ENCODE measurements at regions not wholly inside any gene's neighbourhood (a gene's known extent, or its start where the extent isn't known, plus 50 kb on each side); places are given as distances from the start of the nearest gene placed in this dataset.

DNA sequence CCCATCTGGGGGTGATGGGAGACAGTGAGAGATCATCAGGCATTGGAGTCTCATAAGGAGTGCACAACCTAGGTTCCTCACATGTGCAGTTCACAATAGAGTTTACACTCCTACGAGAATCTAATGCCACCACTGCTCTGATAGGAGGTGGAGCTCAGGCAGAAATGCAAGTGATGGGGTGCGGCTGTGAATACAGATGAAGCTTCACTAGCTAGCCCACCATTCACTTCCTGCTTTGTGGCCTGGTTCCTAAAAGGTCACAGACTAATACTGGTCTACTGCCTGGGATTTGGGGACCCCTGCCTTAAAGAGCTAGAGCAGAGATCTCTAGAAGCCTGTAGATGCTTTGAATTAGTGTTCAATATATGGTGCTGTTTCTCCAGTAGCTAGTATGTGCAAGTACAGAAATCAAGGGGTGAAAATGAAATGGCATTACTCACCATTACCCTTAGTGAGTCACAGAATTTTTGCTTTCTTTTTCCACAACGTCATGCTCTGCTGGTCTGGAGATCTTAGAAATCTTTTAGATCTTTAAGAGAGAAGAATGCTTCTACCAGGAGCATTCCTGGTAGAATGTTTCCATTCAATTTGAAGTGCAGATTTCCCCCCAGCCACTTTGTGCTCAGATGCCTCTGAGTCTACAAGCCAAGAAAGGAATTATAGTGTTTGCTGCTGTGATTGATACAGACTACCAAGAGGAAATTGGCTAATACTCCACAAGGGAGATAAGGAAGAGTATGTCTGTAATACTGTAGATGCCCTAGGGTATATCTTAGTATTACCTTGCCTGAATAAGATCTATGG is 2301.2 kb downstream of the PCDH9 start:
- TF ChIP-seq ESRRG (CRISPR knock-in tag; IDR thresholded peaks at IDR 0.05) (no peak), ISL1 (CRISPR knock-in tag; IDR thresholded peaks at IDR 0.05) (peak; percentile 84), ZFP30 (CRISPR knock-in tag; IDR thresholded peaks at IDR 0.05) (no peak), CSDC2 (CRISPR knock-in tag; IDR thresholded peaks at IDR 0.05) (0 out of 2 replicates have a peak, but pooled peaks have one; percentile 33), ZFP3 (CRISPR knock-in tag; IDR thresholded peaks at IDR 0.05) (0 out of 2 replicates have a peak, but pooled peaks have one; percentile 33)
- ATAC-seq: peak; percentile 92

DNA sequence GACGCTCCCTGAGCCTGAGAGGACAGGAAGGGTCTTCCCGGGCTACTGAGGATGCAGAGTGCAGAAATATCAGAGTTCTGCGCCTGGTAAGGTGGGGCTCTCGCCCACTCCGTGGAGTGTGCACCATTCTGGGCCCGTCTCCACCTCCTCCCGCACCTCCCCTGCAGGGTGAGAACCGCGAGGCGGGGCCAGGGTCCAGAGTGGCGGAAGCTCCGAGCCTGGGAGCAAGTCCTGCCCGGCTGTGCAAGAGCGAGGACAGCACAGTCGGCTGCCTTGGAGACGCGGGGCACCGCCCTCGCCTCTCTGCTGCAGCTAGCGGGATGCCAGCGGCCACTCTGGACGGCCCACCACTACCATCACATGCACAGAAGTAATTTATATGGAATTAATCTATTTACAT is 2304.4 kb downstream of the PCDH9 start:
- TF ChIP-seq, protein P1, sequence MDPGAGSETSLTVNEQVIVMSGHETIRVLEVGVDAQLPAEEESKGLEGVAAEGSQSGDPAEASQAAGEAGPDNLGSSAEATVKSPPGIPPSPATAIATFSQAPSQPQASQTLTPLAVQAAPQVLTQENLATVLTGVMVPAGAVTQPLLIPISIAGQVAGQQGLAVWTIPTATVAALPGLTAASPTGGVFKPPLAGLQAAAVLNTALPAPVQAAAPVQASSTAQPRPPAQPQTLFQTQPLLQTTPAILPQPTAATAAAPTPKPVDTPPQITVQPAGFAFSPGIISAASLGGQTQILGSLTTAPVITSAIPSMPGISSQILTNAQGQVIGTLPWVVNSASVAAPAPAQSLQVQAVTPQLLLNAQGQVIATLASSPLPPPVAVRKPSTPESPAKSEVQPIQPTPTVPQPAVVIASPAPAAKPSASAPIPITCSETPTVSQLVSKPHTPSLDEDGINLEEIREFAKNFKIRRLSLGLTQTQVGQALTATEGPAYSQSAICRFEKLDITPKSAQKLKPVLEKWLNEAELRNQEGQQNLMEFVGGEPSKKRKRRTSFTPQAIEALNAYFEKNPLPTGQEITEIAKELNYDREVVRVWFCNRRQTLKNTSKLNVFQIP (CRISPR knock-in tag; IDR thresholded peaks at IDR 0.05; ENCODE audit: borderline replicate concordance, low read depth): no peak
- TF ChIP-seq TOX (CRISPR knock-in tag; IDR thresholded peaks at IDR 0.05; ENCODE audit: borderline replicate concordance) (no peak), TCF4 (CRISPR knock-in tag; IDR thresholded peaks at IDR 0.05; ENCODE audit: borderline replicate concordance) (no peak), ZNF70 (CRISPR knock-in tag; IDR thresholded peaks at IDR 0.05) (no peak), RARB (CRISPR knock-in tag; IDR thresholded peaks at IDR 0.05) (no peak), ESRRG (CRISPR knock-in tag; IDR thresholded peaks at IDR 0.05) (no peak)
- TF ChIP-seq, protein P2, sequence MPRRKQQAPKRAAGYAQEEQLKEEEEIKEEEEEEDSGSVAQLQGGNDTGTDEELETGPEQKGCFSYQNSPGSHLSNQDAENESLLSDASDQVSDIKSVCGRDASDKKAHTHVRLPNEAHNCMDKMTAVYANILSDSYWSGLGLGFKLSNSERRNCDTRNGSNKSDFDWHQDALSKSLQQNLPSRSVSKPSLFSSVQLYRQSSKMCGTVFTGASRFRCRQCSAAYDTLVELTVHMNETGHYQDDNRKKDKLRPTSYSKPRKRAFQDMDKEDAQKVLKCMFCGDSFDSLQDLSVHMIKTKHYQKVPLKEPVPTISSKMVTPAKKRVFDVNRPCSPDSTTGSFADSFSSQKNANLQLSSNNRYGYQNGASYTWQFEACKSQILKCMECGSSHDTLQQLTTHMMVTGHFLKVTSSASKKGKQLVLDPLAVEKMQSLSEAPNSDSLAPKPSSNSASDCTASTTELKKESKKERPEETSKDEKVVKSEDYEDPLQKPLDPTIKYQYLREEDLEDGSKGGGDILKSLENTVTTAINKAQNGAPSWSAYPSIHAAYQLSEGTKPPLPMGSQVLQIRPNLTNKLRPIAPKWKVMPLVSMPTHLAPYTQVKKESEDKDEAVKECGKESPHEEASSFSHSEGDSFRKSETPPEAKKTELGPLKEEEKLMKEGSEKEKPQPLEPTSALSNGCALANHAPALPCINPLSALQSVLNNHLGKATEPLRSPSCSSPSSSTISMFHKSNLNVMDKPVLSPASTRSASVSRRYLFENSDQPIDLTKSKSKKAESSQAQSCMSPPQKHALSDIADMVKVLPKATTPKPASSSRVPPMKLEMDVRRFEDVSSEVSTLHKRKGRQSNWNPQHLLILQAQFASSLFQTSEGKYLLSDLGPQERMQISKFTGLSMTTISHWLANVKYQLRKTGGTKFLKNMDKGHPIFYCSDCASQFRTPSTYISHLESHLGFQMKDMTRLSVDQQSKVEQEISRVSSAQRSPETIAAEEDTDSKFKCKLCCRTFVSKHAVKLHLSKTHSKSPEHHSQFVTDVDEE (CRISPR knock-in tag; IDR thresholded peaks at IDR 0.05): no peak
- no peak for ATAC-seq

DNA sequence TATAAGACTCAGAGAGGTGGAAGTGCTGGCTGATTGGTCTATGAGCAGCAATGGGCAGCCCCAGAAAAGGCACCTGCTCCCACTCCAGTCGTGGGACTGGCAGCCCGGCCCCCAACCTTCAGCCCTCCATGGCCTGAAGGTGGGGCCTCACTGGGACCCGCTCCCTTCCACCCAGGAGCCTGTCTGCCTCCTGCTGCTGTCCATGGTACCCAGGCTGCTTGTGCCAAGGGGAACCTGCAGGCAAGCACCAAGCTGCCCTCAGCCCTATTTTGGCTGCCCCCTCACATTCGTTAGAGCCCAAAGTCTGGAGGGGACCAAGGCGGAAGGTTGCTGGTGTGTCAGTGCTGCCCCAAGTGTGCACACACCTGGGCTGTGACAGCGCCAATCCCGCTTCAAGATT is 2304.9 kb downstream of the PCDH9 start:
- peak; percentile 28; the same call in 1 of the 3 replicates for ATAC-seq
- no peak for TF ChIP-seq ARNTL (CRISPR knock-in tag; IDR thresholded peaks at IDR 0.05; ENCODE audit: borderline replicate concordance, low read depth)

DNA sequence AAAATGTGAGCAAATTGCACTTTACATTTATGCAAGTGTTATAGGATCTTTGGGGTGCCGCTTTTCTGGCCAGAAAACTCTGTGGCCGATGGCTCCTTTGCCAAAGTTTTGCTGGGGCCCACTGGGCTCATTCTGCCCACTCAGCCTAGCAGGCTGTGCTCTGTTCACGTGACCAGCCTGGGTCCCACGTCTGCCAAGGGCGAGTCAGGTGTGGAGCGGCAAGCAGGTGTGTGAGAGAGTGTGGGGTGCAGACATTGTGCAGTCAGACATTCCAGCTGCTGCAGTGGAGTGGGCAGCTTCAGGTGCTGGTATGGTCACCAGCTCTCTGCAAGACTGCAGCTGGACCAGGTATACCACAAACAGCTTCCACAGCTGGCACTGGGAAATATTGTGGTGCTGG is 2305.7 kb downstream of the PCDH9 start:
- no peak for ATAC-seq

DNA sequence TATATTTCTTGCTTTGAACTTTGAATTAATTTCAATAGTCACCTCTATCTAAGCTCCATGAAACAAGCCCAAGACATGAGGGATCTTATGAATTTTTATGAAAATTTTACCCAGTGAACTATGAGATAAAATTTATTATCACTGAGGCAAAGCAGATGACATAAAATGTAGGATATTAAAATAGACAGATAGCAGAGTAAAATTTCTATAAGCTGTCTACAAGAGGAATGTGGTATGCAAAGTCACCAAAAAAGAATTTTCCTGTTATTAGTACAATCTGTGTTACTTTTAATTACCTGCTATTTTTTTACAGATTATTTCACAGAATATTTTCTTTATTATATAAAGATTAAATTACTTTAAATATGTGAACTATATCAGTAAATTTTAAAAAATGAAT is 2312.6 kb downstream of the PCDH9 start:
- no peak for TF ChIP-seq GLIS3 (CRISPR knock-in tag; IDR thresholded peaks at IDR 0.05)
- TF ChIP-seq ARNTL (CRISPR knock-in tag; IDR thresholded peaks at IDR 0.05; ENCODE audit: borderline replicate concordance, low read depth): no peak
- no peak for TF ChIP-seq OSR1 (CRISPR knock-in tag; IDR thresholded peaks at IDR 0.05)
- no peak for TF ChIP-seq TCF4 (CRISPR knock-in tag; IDR thresholded peaks at IDR 0.05; ENCODE audit: borderline replicate concordance)
- no peak for TF ChIP-seq ZNF8 (CRISPR knock-in tag; IDR thresholded peaks at IDR 0.05)
- no peak for TF ChIP-seq ISL1 (CRISPR knock-in tag; IDR thresholded peaks at IDR 0.05)
- TF ChIP-seq CSDC2 (CRISPR knock-in tag; IDR thresholded peaks at IDR 0.05): no peak
- TF ChIP-seq ZC3H10 (CRISPR knock-in tag; IDR thresholded peaks at IDR 0.05): no peak
- TF ChIP-seq, protein P3, sequence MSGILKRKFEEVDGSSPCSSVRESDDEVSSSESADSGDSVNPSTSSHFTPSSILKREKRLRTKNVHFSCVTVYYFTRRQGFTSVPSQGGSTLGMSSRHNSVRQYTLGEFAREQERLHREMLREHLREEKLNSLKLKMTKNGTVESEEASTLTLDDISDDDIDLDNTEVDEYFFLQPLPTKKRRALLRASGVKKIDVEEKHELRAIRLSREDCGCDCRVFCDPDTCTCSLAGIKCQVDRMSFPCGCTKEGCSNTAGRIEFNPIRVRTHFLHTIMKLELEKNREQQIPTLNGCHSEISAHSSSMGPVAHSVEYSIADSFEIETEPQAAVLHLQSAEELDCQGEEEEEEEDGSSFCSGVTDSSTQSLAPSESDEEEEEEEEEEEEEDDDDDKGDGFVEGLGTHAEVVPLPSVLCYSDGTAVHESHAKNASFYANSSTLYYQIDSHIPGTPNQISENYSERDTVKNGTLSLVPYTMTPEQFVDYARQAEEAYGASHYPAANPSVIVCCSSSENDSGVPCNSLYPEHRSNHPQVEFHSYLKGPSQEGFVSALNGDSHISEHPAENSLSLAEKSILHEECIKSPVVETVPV (CRISPR knock-in tag; IDR thresholded peaks at IDR 0.05): no peak
- TF ChIP-seq ZNF70 (CRISPR knock-in tag; IDR thresholded peaks at IDR 0.05): no peak
- TF ChIP-seq SNAI2 (CRISPR knock-in tag; IDR thresholded peaks at IDR 0.05): no peak
- peak; percentile 52; the same call in 1 of the 3 replicates for ATAC-seq

More for the DNA sequence above, 2305.7 kb downstream of the PCDH9 start:
- TF ChIP-seq GLIS3 (CRISPR knock-in tag; IDR thresholded peaks at IDR 0.05): no peak
- TF ChIP-seq BACH2 (CRISPR knock-in tag; IDR thresholded peaks at IDR 0.05; ENCODE audit: borderline replicate concordance): no peak

DNA sequence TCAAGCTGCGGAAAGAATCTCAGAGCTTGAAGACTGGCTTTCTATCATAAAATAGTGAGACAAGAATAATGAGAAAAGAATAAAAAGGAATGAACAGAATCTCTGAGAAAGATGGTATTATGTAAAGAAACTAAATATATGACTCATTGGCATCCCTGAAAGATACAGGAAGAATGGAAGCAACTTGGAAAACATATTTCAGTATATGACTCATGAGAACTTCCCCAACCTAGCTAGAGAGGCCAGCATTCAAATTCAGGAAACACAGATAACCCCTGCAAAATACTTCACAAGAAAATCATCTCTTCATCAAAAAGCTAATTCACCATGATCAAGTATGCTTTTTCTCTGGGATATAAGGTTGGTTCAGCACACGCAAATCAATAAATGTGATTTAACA is 2318.0 kb downstream of the PCDH9 start:
- TF ChIP-seq ARNTL (CRISPR knock-in tag; IDR thresholded peaks at IDR 0.05; ENCODE audit: borderline replicate concordance, low read depth) (no peak), TOX (CRISPR knock-in tag; IDR thresholded peaks at IDR 0.05; ENCODE audit: borderline replicate concordance) (0 out of 2 replicates have a peak, but pooled peaks have one; percentile 25)
- peak; percentile 93 for ATAC-seq
